PFSK-1 (cell line): ENCODE measurements at regions not wholly inside any gene's neighbourhood (a gene's known extent, or its start where the extent isn't known, plus 50 kb on each side); places are given as distances from the start of the nearest gene placed in this dataset.

Experiments
- FOXP2 ChIP-seq: optimal IDR thresholded peaks from 2 replicates; pipeline ENCODE3; 2011; ENCODE audit warnings: borderline replicate concordance, control low read depth, inconsistent platforms; ENCODE audit not compliant: insufficient read depth; ENCODE audit errors: extremely low read length, extremely low read depth
- POLR2AphosphoS5 ChIP-seq: IDR thresholded peaks from 2 replicates; pipeline ENCODE4 v1.6.1; 2012; ENCODE audit warnings: low read depth, mild to moderate bottlenecking, control low read depth, low read length, moderate library complexity
- TF ChIP-seq, protein P1 (sequence below), 2 experiments: IDR thresholded peaks; 2 replicates each; pipeline versions ENCODE4 v1.6.1 to v1.8.0; 2011 to 2012; ENCODE audit warnings: low read depth in 2 of 2, low read length in 2 of 2, control low read depth in 1 of 2, inconsistent platforms in 1 of 2, mild to moderate bottlenecking in 1 of 2, moderate library complexity in 1 of 2; ENCODE audit not compliant: insufficient read depth in 1 of 2

DNA sequence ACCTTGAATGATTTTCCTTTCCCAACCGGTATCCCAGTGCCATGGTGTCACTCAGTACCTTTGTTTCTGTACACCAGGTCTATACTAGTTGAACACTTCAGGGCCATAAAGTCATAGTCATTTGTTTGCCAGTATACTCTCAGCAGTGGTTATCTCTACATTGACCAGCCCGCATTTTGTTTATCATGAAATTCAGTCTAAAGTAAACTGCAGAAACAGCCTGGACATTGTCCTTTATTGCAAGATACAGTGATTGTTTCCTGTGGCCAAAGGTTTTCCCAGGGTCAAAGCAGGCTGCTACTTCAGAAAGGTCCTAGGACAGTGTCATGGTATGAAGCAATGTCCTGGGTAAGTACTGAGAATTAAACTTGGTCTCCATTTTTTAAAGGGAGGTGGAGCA is 407.4 kb downstream of the RWDD3 start:
- TF ChIP-seq POLR2AphosphoS5 (no peak), FOXP2 (no peak)
- TF ChIP-seq, protein P1, sequence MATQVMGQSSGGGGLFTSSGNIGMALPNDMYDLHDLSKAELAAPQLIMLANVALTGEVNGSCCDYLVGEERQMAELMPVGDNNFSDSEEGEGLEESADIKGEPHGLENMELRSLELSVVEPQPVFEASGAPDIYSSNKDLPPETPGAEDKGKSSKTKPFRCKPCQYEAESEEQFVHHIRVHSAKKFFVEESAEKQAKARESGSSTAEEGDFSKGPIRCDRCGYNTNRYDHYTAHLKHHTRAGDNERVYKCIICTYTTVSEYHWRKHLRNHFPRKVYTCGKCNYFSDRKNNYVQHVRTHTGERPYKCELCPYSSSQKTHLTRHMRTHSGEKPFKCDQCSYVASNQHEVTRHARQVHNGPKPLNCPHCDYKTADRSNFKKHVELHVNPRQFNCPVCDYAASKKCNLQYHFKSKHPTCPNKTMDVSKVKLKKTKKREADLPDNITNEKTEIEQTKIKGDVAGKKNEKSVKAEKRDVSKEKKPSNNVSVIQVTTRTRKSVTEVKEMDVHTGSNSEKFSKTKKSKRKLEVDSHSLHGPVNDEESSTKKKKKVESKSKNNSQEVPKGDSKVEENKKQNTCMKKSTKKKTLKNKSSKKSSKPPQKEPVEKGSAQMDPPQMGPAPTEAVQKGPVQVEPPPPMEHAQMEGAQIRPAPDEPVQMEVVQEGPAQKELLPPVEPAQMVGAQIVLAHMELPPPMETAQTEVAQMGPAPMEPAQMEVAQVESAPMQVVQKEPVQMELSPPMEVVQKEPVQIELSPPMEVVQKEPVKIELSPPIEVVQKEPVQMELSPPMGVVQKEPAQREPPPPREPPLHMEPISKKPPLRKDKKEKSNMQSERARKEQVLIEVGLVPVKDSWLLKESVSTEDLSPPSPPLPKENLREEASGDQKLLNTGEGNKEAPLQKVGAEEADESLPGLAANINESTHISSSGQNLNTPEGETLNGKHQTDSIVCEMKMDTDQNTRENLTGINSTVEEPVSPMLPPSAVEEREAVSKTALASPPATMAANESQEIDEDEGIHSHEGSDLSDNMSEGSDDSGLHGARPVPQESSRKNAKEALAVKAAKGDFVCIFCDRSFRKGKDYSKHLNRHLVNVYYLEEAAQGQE (IDR thresholded peaks at IDR 0.05; ENCODE audit: insufficient read depth in 1 of 2, low read depth in 2 of 2, low read length in 2 of 2) = no peak
